ENCODE measurements at regions not wholly inside any gene's neighbourhood (a gene's known extent, or its start where the extent isn't known, plus 50 kb on each side); places are given as distances from the start of the nearest gene placed in this dataset.
A peak's percentile ranks its signal among the peaks of the same experiment; 100 is the strongest.

DNA sequence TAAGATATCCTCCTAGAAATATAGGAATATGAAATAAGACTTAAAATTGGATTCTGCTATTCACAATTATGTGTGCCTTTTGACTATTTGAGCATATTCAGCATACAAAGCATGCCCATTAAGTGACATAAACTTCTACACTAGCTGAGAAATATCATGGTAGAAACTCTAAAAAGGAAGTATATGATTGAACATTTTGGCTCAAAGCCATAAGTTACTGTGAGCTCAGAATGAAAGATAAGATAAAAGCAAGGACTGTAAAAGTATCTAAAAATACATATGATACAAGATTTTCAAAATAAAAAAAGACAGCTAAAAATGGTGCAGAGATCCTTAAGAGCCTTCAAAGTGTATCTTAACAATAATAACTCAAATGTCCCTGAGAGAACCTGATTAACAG is 340.5 kb upstream of the SLC39A10 start:
- DNase-seq (ENCODE audit: low spot score in 2 of 2) = no peak
- TF ChIP-seq, protein P1, sequence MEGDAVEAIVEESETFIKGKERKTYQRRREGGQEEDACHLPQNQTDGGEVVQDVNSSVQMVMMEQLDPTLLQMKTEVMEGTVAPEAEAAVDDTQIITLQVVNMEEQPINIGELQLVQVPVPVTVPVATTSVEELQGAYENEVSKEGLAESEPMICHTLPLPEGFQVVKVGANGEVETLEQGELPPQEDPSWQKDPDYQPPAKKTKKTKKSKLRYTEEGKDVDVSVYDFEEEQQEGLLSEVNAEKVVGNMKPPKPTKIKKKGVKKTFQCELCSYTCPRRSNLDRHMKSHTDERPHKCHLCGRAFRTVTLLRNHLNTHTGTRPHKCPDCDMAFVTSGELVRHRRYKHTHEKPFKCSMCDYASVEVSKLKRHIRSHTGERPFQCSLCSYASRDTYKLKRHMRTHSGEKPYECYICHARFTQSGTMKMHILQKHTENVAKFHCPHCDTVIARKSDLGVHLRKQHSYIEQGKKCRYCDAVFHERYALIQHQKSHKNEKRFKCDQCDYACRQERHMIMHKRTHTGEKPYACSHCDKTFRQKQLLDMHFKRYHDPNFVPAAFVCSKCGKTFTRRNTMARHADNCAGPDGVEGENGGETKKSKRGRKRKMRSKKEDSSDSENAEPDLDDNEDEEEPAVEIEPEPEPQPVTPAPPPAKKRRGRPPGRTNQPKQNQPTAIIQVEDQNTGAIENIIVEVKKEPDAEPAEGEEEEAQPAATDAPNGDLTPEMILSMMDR (IDR thresholded peaks at IDR 0.05) = no peak
- TF ChIP-seq POLR2A (IDR thresholded peaks at IDR 0.05) = no peak
- intact Hi-C loops (cut with DNase I; ENCODE audit: low total_unique reads) = no loop called here

DNA sequence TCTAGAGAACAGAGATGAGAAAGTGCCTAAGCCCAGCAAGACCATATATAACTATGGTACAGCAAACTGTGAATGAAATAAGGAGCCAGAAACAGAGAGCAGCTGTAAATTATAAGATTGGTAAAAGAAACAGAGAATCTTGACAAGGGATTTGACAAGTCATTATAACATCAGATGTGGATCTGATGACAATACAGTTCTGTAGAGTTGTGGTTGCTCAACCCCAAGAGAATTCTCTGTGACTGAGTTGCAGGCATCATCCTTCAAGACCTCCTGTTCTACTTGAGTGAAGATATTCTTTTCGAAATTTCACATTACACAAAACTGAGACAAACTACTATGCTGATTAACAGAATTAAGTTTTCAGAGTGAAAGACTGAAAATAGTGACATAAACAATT is 343.1 kb upstream of the SLC39A10 start:
- no peak for TF ChIP-seq POLR2A (IDR thresholded peaks at IDR 0.05)
- TF ChIP-seq, protein P1 (IDR thresholded peaks at IDR 0.05) = no peak
- 87% methylated on average over 1 of the region's 1 CpG for WGBS, 2 donors
- no peak overlapping the region for H3K4me3 ChIP-seq (ENCODE audit: low read depth, poor library complexity, severe bottlenecking)
- intact Hi-C loops (cut with DNase I; ENCODE audit: low total_unique reads) = no loop called here
- no peak for DNase-seq (ENCODE audit: low spot score in 2 of 2)

More for the DNA sequence above, 340.5 kb upstream of the SLC39A10 start:
- no peak overlapping the region for H3K4me3 ChIP-seq (ENCODE audit: low read depth, poor library complexity, severe bottlenecking)

DNA sequence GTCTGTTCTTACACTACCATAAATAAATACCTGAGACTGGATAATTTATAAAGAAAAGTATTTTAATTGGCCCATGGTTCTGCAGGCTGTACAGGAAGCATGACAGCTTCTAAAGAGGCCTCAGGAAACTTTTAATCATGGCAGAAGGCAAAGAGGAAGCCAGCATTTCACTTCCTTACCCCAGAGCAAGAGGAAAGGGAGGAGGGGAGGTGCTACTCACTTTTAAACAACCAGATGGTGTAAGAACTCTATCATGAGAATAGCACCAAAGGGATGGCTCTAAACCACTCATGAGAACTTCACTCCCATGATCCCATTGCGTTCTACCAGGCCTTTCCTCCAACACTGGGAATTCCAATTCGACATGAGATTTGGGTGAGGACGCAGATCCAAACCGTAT is 344.4 kb upstream of the SLC39A10 start:
- intact Hi-C loops (cut with DNase I; ENCODE audit: low total_unique reads) = no loop called here
- WGBS, 2 donors = 91 to 97% methylated on average over 4 of the region's 4 CpGs
- H3K4me3 ChIP-seq (ENCODE audit: low read depth, poor library complexity, severe bottlenecking) = no peak overlapping the region
- no peak for DNase-seq (ENCODE audit: low spot score in 2 of 2)
- TF ChIP-seq, protein P1 (IDR thresholded peaks at IDR 0.05) = no peak
- TF ChIP-seq POLR2A (IDR thresholded peaks at IDR 0.05) = no peak

DNA sequence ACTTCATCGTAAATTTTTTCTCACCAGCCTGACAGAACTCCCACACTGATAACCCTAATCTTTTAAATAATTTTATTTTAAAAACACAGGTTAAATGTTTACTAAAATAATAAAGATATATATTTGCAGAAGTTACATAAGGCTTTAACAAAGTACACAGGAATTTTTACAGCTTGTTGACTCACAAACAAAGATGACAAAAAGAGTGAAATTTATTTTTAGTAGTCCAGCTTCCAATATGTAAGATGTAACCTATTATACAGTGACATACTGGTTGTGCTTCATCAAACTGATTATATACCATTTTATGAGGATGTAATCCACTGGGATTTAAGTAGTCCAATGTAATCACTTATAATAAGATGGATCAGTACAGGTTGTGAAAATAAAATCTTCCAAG is 348.9 kb upstream of the SLC39A10 start:
- WGBS, 2 donors = 92 to 97% methylated on average over 1 of the region's 1 CpG
- TF ChIP-seq, protein P1 (IDR thresholded peaks at IDR 0.05) = no peak
- TF ChIP-seq POLR2A (IDR thresholded peaks at IDR 0.05) = no peak
- no peak for DNase-seq (ENCODE audit: low spot score in 2 of 2)
- no peak overlapping the region for H3K4me3 ChIP-seq (ENCODE audit: low read depth, poor library complexity, severe bottlenecking)
- intact Hi-C loops (cut with DNase I; ENCODE audit: low total_unique reads) = no loop called here

DNA sequence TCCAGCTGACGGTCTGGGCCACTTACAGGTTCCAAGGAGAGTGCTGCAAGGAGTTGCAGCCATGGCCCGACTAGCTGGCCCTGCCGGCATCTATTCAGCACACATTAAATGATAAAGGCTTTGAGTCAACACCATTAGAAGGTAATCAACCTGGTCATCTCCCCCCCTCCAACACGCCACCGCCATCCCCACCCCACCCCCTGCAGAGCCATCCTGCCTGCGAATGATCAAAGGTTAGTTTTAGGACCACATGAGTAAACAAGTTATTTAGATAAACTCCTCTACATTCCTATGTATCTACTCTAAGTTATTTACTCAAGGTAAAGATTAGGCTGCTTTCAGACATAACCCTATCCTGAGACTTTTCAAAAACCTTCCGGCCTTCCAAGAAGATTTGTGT is 349.3 kb upstream of the SLC39A10 start:
- WGBS, 2 donors = 71 to 80% methylated on average over 7 of the region's 7 CpGs
- H3K4me3 ChIP-seq (ENCODE audit: low read depth, poor library complexity, severe bottlenecking) = no peak overlapping the region
- intact Hi-C loops (cut with DNase I; ENCODE audit: low total_unique reads) = no loop called here
- no peak for TF ChIP-seq POLR2A (IDR thresholded peaks at IDR 0.05)
- TF ChIP-seq, protein P1 (IDR thresholded peaks at IDR 0.05) = no peak
- peak in 1 of 2 donors; percentile 62 for DNase-seq (ENCODE audit: low spot score in 2 of 2)

DNA sequence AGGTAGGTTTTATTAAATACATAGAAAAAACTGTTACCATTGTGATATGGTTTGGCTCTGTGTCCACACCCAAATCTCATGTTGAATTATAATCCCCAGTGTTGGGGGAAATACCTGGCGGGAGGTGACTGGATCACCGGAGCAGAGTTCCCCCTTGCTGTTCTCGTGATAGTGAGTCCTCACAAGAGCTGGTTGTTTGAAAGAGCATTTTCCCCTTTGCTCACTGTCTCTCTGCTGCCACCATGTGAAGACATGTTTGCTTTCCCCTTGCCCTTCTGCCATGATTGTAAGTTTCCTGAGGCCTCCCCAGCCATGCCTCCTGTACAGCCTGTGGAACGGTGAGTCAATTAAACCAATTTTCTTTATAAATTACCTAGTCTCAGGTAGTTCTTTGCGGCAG is 352.7 kb upstream of the SLC39A10 start:
- no peak overlapping the region for H3K4me3 ChIP-seq (ENCODE audit: low read depth, poor library complexity, severe bottlenecking)
- no peak for TF ChIP-seq POLR2A (IDR thresholded peaks at IDR 0.05)
- TF ChIP-seq, protein P1 (IDR thresholded peaks at IDR 0.05) = no peak
- intact Hi-C loops (cut with DNase I; ENCODE audit: low total_unique reads) = no loop called here
- WGBS, 2 donors = 89 to 93% methylated on average over 5 of the region's 5 CpGs
- DNase-seq (ENCODE audit: low spot score in 2 of 2) = peak in 1 of 2 donors; percentile 53

Data from lower leg skin (tissue), 4 donors.